ENCODE measurements at regions not wholly inside any gene's neighbourhood (a gene's known extent, or its start where the extent isn't known, plus 50 kb on each side); places are given as distances from the start of the nearest gene placed in this dataset.

- TF ChIP-seq EZH2 (IDR thresholded peaks at IDR 0.05; ENCODE audit: low read depth, low read length, severe bottlenecking), result no peak
- no peak for TF ChIP-seq JUND (IDR thresholded peaks at IDR 0.05; ENCODE audit: low read length)
Observed at GRCh38 chr12:131605304-131605829, 105.5 kb upstream of the SFSWAP start (continued).

Measured in H1 (cell line).